HT1080 (cell line): ENCODE measurements at regions not wholly inside any gene's neighbourhood (a gene's known extent, or its start where the extent isn't known, plus 50 kb on each side); places are given as distances from the start of the nearest gene placed in this dataset.
A peak's percentile ranks its signal among the peaks of the same experiment; 100 is the strongest.

Experiments
- DNase-seq: peaks from one replicate; pipeline ENCODE4 v3.0.0-alpha.2; 2015; ENCODE audit warnings: low read depth

DNA sequence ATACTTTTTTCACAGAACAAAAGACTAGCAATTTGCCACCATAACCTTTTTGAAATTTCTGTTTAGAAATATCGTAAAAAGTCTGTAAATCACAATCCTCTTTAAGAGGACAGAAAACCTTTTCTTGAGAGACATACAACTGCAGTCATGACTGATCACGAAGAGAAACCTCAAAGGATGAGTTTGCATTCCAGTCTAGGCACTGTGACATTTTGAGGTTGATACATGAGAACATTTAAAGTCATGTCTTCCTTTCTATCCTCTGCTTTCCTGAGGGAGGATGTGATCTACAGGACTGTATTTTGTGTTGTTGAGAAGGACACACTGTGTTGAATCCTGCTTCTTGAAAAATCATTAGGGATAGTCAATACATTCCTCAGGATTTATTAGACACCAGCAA, 476.7 kb upstream of the CCDC179 start:
- DNase-seq = peak; percentile 43

DNA sequence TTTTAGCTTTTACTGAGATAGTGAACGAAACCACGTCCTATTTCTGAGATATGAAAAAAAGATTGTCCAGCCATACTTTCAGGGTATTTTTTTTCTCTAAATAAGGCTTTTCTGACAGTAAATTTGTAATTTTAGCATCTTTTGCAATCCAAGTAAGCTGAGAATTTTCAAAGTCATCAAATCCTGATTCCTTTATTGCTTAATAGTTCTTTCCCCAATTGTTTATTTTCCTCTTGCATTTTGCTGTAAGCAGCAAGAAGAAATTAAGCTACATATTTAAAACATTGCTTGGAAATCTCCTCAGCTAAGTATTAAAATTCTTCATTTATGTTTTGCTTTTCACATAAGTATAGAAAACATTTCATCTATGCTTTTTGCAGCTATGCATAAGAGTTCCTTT, 493.3 kb upstream of the CCDC179 start:
- DNase-seq = no peak

DNA sequence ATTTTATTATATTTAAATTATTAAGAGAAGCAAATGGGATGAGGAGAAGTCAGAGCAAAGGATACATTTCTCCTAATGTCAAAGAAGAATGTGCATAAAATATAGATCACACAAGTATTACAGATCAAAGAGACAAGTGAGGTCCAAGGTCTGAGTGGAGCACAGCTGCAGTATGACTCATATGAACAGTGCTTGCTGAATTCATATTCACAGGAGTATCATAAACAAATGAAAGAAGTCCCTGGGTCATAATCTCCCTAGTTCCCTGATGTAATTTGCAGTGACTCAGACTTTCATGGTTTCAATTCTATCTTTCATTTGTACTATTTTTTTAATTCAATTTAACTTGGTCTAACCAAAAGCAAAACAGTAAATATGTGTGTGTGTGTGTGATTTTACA, 499.0 kb upstream of the CCDC179 start:
- peak; percentile 87 for DNase-seq

DNA sequence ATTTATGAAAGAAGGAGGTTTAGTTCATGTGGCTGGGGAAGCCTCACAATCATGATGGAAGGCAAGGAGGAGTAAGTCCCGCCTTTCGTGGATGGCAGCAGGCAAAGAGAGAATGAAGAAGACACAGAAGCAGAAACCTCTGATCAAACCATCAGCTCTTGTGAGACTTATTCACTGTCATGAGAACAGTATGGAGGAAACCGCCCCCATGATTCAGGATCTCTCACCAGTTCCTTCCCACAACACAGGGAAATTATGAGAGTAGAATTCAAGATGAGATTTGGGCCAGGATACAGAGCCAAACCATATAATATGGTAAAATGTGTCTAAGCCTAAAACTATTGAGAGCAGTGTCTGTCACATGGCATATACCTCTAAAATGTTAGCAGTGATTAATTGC, 503.8 kb upstream of the CCDC179 start:
- DNase-seq = no peak

DNA sequence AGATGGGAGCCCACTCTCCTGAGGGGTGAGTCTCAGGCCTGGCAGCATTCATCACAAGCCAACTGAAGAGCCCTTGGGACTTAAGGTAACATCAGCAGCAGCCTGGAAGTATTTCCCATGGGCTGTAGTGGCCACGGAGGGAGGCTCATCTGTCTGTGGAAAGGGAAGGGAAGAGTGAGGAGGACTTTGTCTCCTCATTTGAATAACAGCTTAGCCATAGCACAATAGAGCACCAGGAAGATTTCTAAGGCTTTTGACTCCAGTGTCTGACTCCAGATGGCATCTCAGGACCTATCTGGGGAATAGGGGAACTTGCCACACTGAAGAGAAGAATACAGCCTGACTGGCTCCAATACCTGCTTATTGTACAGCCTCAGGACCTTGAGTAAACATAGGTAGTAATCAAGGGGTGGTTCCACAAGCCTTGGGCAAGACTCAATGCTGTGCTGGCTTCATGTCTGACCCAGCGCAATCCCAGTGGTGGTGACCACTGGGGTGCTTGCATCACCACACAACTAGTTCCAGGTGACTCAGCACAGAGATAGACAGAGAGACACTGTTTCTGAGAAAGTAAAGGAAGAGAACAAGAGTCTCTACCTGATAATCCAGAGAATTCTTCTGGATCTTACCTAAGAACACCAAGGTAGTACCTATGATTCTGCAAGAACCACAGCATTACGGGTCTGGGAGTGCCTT, 510.5 kb upstream of the CCDC179 start:
- DNase-seq = peak; percentile 26

DNA sequence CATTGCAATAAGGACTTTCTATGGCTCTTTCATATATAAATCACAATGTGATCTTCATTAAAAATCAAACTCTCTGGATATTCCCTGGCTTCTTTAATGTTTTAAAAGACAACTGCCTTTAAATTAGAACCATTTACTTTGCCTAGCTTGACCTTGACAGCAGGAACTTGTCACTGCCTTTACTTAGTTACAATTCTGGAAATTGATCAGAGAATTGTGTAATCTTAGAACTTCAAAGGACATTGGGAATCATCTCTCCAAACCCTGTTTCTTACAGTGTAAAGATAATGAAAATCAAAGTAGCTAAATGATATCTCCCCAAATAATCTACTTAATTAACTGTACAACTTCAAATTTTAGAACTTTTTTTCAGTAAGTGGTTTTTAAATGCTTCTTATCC, 517.6 kb upstream of the CCDC179 start:
- no peak for DNase-seq

DNA sequence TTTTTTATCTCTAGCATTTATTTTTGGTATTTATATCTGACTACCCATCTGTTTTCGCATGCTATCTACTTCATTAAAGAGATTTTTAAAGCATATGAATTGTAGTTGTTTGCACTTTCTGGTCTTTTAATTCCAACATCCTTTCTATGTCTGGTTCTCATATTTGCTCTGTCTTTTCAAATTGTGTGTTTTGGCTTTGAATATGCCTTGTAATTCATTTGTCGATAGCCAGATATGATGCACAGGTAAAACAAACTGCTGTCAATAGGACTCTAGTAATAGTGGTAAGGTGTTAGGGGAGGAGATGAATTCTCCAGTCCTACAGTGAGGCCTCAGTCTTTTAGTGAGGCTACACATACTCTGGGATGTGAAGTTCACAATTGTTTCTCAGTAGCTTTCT, 530.8 kb upstream of the CCDC179 start:
- DNase-seq = no peak

DNA sequence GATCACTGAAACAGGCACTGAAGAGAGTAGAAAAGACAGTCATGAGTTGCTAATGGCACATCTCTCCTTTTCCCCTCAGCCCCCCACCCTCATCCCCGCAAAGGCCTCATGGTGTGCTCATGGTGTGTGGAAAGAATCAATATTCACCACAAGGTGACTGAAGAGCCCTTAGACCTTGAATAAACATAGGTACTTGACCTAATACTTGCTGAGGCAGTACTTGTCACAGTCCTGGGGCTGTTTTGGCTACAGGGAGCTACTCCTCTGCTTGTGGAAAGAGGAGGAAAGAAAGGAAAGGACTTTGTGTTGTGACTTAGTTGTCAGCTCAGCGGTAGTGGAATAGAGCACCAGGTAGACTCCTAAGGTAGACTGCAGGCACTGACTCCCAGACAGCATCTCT, 537.8 kb upstream of the CCDC179 start:
- DNase-seq = no peak

DNA sequence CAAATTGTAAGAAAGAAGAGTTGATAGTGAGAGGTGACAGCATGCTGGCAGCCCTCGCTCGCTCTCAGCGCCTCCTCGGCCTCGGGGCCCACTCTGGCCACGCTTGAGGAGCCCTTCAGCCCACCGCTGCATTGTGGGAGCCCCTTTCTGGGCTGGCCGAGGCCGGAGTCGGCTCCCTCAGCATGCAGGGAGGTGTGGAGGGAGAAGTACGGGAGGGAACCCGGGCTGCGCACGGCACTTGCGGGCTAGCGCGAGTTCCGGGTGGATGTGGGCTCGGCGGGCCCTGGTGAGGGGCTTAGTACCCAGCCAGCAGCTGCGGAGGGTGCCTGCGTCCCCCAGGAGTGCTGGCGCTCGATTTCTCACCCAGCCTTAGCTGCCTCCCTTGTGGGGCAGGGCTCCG, 539.7 kb upstream of the CCDC179 start:
- no peak for DNase-seq

DNA sequence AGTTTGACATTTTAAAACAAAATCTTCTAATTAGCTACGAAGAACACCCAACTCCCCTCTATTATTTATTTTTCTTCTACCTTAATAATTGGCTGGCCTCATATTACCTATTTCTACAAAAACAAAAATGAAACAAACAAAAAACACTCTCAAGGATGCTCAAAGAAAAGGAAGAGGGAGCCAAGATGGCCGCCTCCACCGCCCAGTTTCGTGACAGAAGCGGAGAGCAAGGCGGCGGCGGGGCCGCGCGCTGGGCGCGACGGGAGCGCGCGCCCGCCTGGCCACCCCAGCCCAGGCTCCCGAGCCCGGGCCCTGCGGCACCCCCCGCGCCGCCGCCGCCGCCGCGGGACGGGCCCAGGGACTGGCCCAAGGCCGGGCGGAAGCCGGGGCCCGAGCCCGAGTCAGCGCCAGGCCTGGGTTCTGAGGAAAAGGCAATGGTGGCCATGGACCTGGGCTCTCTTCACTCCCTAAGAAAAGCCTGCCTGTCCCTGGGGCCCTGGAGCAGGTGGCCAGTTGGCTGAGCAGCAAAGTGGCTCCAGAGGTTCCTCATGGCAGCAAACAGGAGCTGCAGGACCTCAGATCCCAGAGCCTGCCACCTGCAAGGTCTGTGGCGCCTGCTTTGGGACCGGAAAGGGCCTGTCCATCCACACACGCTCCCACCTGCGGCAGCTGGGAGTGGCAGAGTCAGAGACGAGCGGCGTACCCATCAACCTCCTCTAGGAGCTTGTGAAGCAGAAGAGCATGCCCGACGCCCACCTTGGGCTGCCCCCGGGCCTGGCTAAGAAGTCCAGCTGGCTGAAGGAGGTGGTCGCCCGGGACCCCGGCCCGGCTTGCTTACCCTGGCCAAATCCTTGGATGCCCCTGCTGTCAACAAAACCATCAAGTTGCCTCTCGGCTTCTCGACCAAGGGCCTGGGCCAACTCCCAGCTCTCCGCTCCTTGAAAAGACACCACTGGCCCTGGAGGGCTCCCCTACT, 543.2 kb upstream of the CCDC179 start:
- no peak for DNase-seq

DNA sequence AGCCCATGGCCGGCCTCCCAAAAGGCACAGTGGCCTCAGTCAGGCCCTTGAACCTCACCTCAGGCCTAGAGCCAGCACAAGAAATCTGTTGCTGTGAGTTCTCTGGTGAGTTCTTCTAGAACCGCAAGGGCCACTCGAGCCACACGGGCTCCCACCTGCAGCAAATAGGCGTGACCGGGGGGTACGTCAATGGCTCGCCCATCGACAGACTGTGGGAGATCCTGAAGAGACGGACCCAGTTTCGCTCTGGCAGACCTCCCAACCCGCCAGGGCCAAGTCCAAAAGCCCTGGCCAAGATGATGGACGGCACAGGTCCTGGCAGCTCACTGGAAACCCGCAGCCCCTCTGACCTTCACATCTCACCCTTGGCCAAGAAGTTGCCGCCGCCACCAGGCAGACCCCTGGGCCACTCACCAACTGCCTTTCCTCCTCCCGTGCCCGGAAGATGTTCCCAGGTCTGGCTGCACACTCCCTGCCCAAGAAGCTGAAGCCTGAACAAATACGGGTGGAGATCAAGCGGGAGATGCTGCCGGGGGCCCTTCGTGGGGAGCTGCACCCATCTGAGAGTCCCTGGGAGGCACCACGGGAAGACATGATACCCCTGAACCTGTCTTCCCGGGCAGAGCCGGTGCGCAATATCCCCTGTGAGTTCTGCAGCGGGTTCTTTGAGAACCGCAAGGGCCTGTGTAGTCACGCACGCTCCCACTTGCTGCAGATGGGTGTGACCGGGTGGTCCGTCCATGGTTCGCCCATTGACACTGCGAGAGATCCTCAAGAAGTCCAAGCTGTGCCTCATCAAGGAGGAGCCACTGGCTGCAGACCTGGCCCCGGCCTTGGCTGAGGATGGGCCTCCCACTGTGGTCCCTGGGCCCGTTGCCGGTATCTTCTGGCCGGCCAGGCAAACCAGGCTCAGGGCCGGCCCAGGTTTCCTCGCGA, 544.2 kb upstream of the CCDC179 start:
- DNase-seq = no peak

DNA sequence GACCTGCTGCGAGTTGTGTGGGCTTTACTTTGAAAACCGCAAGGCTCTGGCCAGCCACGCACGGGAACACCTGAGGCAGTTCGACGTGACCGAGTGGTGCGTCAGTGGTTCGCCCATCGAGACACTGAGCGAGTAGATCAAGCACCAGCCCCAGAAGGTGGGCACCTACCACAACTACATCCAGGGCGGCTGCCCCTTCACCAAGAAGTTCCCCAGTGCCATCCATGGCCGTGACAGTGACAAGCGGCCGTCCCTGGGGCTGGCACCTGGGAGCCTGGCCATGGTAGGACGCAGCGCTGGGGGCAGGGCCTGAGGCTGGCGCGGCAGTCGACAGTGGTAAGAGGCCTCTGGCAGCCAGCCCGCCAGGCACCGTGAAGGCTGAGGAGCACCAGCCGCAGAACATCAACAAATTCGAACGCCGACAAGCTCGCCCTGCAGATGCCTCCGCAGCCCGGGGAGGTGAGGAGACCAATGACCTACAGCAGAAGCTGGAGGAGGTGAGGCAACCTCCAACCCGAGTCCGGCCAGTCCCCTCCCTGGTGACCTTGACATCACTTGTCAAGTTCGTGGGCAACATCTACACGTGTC, 545.2 kb upstream of the CCDC179 start:
- DNase-seq = no peak

DNA sequence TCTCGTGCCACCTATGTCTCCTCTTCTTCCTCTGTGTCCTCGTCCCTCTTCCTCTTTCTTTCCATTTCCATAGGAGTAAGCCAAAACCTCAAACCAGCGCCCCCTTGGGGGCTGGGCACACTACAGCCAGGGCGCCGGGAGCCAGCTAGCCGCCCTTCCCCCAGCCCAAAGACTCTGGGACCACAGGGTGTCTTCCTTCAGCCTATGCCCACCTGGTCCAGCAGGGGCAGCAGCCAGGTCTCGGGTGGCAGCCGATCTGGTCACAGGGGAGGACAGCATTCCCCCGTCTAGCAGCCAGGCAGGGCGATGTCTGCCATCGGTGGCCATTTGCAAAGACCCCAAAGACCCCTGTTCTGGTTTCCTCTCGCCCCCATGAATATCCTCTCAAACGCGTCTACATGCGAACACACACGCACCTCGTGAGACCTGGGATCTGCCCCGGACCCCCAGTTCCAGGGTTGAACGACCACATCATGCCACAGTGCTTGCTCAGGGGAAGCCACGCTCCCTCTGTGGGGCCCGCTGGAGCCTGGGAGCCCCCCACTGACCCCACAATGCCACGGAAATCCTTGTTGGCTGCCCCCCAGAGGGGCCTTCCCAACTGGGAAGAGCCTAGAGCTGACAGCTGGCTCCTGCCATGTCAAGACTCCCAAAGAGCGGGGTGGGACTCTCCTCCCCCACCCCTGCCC, 546.0 kb upstream of the CCDC179 start:
- peak; percentile 6 for DNase-seq

DNA sequence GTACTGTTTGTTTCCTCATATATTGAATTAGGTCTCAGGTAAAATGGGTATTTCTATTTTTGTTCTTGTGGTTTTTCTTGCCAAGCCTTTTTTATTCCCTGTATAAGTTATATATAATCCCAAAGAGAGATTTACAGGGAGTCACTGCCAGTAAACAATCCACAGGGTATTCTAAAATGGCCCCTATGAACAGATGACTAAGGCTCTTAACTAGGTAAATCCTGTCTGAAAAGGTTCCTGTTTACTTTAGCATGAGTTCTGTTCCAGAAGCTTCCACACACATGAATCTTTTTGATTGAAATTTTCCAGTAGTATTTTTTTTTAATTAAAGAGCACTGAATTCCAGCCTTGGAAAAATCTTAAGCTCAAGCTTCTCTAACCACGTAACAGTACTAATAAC, 552.8 kb upstream of the CCDC179 start:
- no peak for DNase-seq

DNA sequence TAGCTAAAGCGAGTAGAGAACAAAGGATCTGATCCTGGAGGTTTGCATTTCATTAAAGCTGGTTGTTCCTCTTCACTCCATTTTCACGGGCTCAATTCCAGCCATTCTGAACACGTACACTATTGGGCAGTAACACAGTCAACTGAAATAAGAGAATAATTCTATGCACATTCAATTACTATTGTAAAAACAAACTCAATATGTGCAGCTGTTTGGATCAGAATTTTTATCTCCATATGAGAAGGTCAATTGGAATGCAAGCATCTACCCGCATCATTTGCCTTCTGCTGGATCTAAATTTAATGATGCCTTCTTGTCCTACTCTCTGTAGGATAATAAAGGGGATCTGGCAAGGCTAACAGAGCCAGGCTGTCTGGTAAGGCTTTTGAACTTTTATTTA, 562.8 kb upstream of the CCDC179 start:
- DNase-seq = no peak

DNA sequence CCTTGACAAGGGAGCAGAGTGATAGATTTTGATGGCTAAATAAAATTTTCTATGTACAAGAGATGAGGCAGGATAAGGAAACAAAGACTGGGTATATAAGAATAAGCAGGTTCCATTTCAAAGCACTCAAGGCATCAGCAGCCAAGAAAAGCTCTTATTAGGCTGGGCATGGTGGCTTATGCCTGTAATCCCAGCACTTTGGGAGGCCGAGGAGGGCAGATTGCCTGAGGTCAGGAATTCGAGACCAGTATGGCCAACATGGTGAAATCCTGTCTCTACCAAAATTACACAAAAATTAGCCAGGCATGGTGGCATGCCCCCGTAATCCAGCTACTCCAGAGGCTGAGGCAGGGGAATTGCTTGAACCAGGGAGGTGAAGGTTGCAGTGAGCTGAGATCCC, 563.4 kb upstream of the CCDC179 start:
- no peak for DNase-seq

DNA sequence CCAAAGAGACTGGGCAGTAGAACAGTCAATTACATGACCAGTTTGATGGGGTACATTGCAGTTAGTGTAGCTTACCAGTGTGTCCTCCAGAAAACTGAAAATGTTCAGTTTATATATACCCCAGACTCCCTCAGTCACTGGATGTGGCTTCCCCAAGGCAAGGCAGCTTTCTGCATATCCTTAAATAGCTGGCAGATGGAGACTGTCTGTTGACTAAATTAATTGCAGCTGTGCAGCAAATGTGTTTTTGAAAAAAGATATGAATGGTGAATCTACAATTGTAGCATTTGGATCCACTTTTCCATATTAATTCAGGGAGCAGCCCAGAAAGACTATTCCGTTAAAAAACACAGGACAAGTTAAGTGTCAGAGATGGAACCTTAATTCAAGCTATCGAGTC, 565.1 kb upstream of the CCDC179 start:
- DNase-seq = no peak

DNA sequence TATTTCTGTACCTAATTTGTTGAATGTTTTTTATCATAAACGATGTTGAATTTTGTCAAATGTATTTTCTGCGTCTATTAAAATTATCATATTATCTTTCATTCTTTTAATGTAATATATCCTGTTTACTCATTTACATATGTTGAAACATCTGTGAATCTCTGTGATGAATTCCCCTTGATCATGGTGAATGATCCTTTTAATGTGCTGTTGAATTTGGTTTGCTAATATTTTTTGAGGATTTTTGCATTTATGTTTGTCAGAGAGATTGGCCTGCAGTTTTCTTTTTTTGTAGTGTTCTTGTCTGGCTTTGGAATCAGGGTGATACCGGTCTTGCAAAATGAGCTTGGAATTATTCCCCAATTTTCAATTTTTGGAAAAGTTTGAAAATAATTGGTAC, 569.3 kb upstream of the CCDC179 start:
- DNase-seq = no peak

DNA sequence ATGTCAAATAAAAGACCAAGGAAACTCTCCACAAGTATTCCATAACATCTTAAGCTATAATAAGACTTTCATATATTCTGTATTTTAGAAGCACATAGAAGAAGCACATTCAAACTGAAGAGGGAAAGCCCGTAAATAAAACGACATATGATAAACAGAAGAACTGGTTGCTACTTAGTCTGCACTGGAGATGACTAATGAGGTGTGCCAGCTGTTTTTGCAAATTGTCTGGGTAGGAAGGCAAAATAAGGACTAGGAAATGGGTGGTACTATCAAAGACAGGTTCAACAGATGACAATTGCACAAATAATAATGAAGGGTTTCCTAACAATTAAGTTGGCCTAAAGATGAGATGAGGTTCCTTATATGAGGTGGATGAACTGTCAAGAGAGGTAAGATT, 593.2 kb upstream of the CCDC179 start:
- DNase-seq = no peak

DNA sequence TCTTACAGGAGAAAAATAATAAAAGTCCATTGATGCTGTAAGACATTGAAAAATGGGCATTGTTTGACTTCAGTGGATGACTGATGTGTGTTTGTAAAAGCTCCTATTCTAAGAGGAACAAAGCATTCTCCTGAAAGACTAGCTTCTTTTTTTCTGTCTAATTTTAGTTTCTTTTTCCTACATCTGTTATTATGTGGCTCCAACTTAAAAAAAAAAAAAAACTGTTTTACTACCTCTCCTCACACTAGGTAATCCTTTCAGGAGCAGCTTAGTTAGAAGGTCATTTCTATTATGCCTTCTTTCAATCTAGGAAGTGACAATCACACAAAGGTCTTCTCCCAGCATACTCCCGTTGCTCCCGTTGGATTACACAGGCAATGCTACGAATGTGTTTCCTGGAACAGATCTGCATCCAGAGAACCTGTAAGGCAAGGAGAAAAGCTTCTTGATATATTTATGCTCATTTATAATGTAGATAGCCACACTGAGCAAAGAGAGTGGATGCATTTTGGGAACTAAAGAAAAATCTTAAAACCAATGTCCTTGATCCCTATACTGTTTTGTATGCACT, 595.1 kb upstream of the CCDC179 start:
- no peak for DNase-seq
